CD14-positive monocyte (primary cell): ENCODE measurements at regions not wholly inside any gene's neighbourhood (a gene's known extent, or its start where the extent isn't known, plus 50 kb on each side); places are given as distances from the start of the nearest gene placed in this dataset.

Experiments used
- DNase-seq, 3 donors: peaks; one replicate each; pipeline ENCODE4 v3.0.0-alpha.2; 2011 to 2022
- H2AFZ ChIP-seq: 2 replicates; pipeline ENCODE4 v1.6.0; 2012; ENCODE audit warnings: mild to moderate bottlenecking, low read depth, low read length, inconsistent platforms; ENCODE audit not compliant: insufficient read depth, poor library complexity, severe bottlenecking
- H3K27ac ChIP-seq, 2 donors: 1 replicate in 1 of 2; 2 replicates in 1 of 2; pipeline ENCODE4 v1.5.1; 2012 to 2013; ENCODE audit warnings: low read length in 2 of 2, control low read depth in 1 of 2, inconsistent platforms in 1 of 2, low read depth in 1 of 2, mild to moderate bottlenecking in 1 of 2
- H3K27me3 ChIP-seq, 2 donors: one replicate each; pipeline versions ENCODE4 v1.6.0 to v1.6.1; 2011 to 2013; ENCODE audit warnings: low read length in 2 of 2; ENCODE audit not compliant: control insufficient read depth in 2 of 2, insufficient read depth in 2 of 2
- H3K36me3 ChIP-seq, 2 donors: replicated peaks in 1 of 2; 1 replicate in 1 of 2; 2 replicates in 1 of 2; pipeline versions ENCODE4 v1.5.1 to v1.6.1; 2012 to 2013; ENCODE audit warnings: low read length in 2 of 2, control low read depth in 1 of 2, inconsistent platforms in 1 of 2, mild to moderate bottlenecking in 1 of 2; ENCODE audit not compliant: insufficient read depth in 2 of 2, control insufficient read depth in 1 of 2
- H3K4me1 ChIP-seq, 2 donors: 1 replicate in 1 of 2; 2 replicates in 1 of 2; pipeline versions ENCODE4 v1.5.1 to v1.6.1; 2012 to 2013; ENCODE audit warnings: low read length in 2 of 2, control low read depth in 1 of 2, inconsistent platforms in 1 of 2, mild to moderate bottlenecking in 1 of 2, moderate library complexity in 1 of 2; ENCODE audit not compliant: insufficient read depth in 2 of 2, control insufficient read depth in 1 of 2
- H3K4me2 ChIP-seq: replicated peaks from 2 replicates; pipeline ENCODE3; 2012; ENCODE audit warnings: low read length, moderate library complexity, mild to moderate bottlenecking; ENCODE audit not compliant: poor library complexity, severe bottlenecking; ENCODE audit errors: extremely low read depth
- H3K4me3 ChIP-seq, 3 experiments: fragments of 200-600 bp in 1 of 3; sonication (generic) in 1 of 3; replicated peaks in 1 of 3; 1 replicate in 2 of 3; 2 replicates in 1 of 3; pipeline ENCODE4 v1.5.1; 2011 to 2013; ENCODE audit warnings: low read length in 3 of 3, mild to moderate bottlenecking in 3 of 3, control low read depth in 2 of 3, low read depth in 2 of 3, inconsistent platforms in 1 of 3, moderate library complexity in 1 of 3
- H3K79me2 ChIP-seq: 2 replicates; pipeline ENCODE4 v1.6.0; 2012; ENCODE audit warnings: mild to moderate bottlenecking, control low read depth, inconsistent platforms, low read length, moderate library complexity; ENCODE audit not compliant: insufficient read depth
- H3K9ac ChIP-seq: 2 replicates; pipeline ENCODE4 v1.6.0; 2017; ENCODE audit warnings: low read length, mild to moderate bottlenecking; ENCODE audit not compliant: insufficient read depth, poor library complexity, severe bottlenecking
- H3K9me3 ChIP-seq, 2 donors: replicated peaks in 1 of 2; 1 replicate in 1 of 2; 2 replicates in 1 of 2; pipeline versions ENCODE4 v1.5.1 to v1.6.1; 2012 to 2013; ENCODE audit warnings: low read length in 2 of 2, control low read depth in 1 of 2; ENCODE audit not compliant: control insufficient read depth in 1 of 2, insufficient read depth in 1 of 2
- H4K20me1 ChIP-seq: 2 replicates; pipeline ENCODE4 v1.6.0; 2012; ENCODE audit warnings: mild to moderate bottlenecking, low read length, control low read depth, moderate library complexity; ENCODE audit not compliant: insufficient read depth
- H3K27ac Mint-ChIP-seq, 7 donors: one replicate each; pipeline ENCODE4 v1.8.0; 2020; ENCODE audit warnings: mild to moderate bottlenecking in 7 of 7, mixed read lengths in 7 of 7, moderate library complexity in 6 of 7, inconsistent platforms in 2 of 7
- H3K27me3 Mint-ChIP-seq, 3 donors: one replicate each; pipeline ENCODE4 v1.8.0; 2021 to 2022; ENCODE audit warnings: low read depth in 3 of 3, mild to moderate bottlenecking in 3 of 3, mixed read lengths in 3 of 3, moderate library complexity in 3 of 3, inconsistent platforms in 1 of 3
- H3K36me3 Mint-ChIP-seq, 2 donors: one replicate each; pipeline ENCODE4 v1.8.0; 2020; ENCODE audit warnings: mixed read lengths in 2 of 2, inconsistent platforms in 1 of 2, mild to moderate bottlenecking in 1 of 2
- H3K4me1 Mint-ChIP-seq: one replicate; pipeline ENCODE4 v1.8.0; 2020; ENCODE audit warnings: mild to moderate bottlenecking, mixed read lengths
- H3K4me3 Mint-ChIP-seq, 2 donors: one replicate each; pipeline ENCODE4 v1.8.0; 2020; ENCODE audit warnings: mild to moderate bottlenecking in 2 of 2, mixed read lengths in 2 of 2, moderate library complexity in 1 of 2
- H3K9me3 Mint-ChIP-seq, 7 donors: one replicate each; pipeline ENCODE4 v1.8.0; 2020 to 2022; ENCODE audit warnings: mixed read lengths in 7 of 7, mild to moderate bottlenecking in 6 of 7, moderate library complexity in 6 of 7, inconsistent platforms in 2 of 7
- CTCF ChIP-seq: fragments of 200-600 bp; IDR thresholded peaks from one replicate; pipeline ENCODE4 v1.8.0; 2022; ENCODE audit warnings: antibody characterized with exemption, mild to moderate bottlenecking
- WGBS: methylation state at CpG from one replicate; pipeline ENCODE4 v1.1.5; 2013; ENCODE audit warnings: missing lambda C conversion rate; ENCODE audit not compliant: insufficient coverage; 5-methylcytosine and 5-hydroxymethylcytosine counted together
- intact Hi-C, 2 donors: fragments of 100-400 bp; cut with micrococcal nuclease; formaldehyde crosslinking; loops; one replicate each; pipeline versions ENCODE4 v1.15.0 to v1.15.1; 2023

- H3K4me1 ChIP-seq, result no peaks in the 10 kb centered on the region
- no peak overlapping the region for H2AFZ ChIP-seq
- intact Hi-C loops, result no loop called here
- no peaks in the 10 kb centered on the region for H3K36me3 ChIP-seq
- no peaks in the 10 kb centered on the region for H3K9me3 Mint-ChIP-seq
- H3K36me3 Mint-ChIP-seq, result no peaks in the 10 kb centered on the region
- no peak overlapping the region for H3K4me3 Mint-ChIP-seq
- H3K79me2 ChIP-seq, result no peaks in the 10 kb centered on the region
- H3K9me3 ChIP-seq, result no peaks in the 10 kb centered on the region
- H4K20me1 ChIP-seq, result no peaks in the 10 kb centered on the region
- no peaks in the 10 kb centered on the region for H3K27me3 ChIP-seq
- DNase-seq, result no peak
- H3K27ac ChIP-seq, result no peak overlapping the region
- H3K9ac ChIP-seq, result no peak overlapping the region
- no peaks in the 10 kb centered on the region for H3K4me1 Mint-ChIP-seq
- H3K27ac Mint-ChIP-seq, result no peak overlapping the region
- H3K4me2 ChIP-seq, result no peak overlapping the region
- H3K27me3 Mint-ChIP-seq, result peaks cover 0 to 3% (median 0%) of the 10 kb centered on the region in 3 donors
- no peak overlapping the region for H3K4me3 ChIP-seq
- no CpG with 5 or more reads among the region's 2 CpGs for WGBS
- TF ChIP-seq CTCF, result no peak
Observed at GRCh38 chr5:162227075-162227474, 159.5 kb downstream of the GABRG2 start.

GRCh38 chr5:162230348-162230747 is 162.8 kb downstream of the GABRG2 start:
- Mint-ChIP-seq H3K27me3 (peaks cover 0 to 3% (median 0%) of the 10 kb centered on the region in 3 donors), H3K4me3 (no peak overlapping the region), H3K9me3 (peaks cover 1 to 12% (median 6%) of the 10 kb centered on the region in 7 donors), H3K4me1 (no peaks in the 10 kb centered on the region), H3K27ac (no peak overlapping the region), H3K36me3 (no peaks in the 10 kb centered on the region)
- no peak overlapping the region for H2AFZ ChIP-seq
- H3K9me3 ChIP-seq, result peaks cover 0 to 6% of the 10 kb centered on the region in 2 donors
- no peaks in the 10 kb centered on the region for H3K79me2 ChIP-seq
- no peaks in the 10 kb centered on the region for H3K4me1 ChIP-seq
- DNase-seq, result no peak
- H3K4me2 ChIP-seq, result no peak overlapping the region
- no peak overlapping the region for H3K9ac ChIP-seq
- no peak overlapping the region for H3K27ac ChIP-seq
- no peaks in the 10 kb centered on the region for H4K20me1 ChIP-seq
- no peaks in the 10 kb centered on the region for H3K36me3 ChIP-seq
- 100% methylated on average over 1 of the region's 3 CpGs for whole genome bisulfite sequencing
- H3K4me3 ChIP-seq, result no peak overlapping the region
- no peaks in the 10 kb centered on the region for H3K27me3 ChIP-seq
- TF ChIP-seq CTCF, result no peak
- intact Hi-C loops, result no loop called here
